ENCODE measurements at regions not wholly inside any gene's neighbourhood (a gene's known extent, or its start where the extent isn't known, plus 50 kb on each side); places are given as distances from the start of the nearest gene placed in this dataset.

- TF ChIP-seq, protein P1, sequence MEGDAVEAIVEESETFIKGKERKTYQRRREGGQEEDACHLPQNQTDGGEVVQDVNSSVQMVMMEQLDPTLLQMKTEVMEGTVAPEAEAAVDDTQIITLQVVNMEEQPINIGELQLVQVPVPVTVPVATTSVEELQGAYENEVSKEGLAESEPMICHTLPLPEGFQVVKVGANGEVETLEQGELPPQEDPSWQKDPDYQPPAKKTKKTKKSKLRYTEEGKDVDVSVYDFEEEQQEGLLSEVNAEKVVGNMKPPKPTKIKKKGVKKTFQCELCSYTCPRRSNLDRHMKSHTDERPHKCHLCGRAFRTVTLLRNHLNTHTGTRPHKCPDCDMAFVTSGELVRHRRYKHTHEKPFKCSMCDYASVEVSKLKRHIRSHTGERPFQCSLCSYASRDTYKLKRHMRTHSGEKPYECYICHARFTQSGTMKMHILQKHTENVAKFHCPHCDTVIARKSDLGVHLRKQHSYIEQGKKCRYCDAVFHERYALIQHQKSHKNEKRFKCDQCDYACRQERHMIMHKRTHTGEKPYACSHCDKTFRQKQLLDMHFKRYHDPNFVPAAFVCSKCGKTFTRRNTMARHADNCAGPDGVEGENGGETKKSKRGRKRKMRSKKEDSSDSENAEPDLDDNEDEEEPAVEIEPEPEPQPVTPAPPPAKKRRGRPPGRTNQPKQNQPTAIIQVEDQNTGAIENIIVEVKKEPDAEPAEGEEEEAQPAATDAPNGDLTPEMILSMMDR (IDR thresholded peaks at IDR 0.05; ENCODE audit: low read depth, low read length, poor library complexity, severe bottlenecking) = no peak
- TF ChIP-seq EZH2phosphoT487 (IDR thresholded peaks at IDR 0.05; ENCODE audit: borderline replicate concordance, low read length) = no peak
These were observed 539.7 kb downstream of the ACTL7B start for GRCh38 chr9:108316066-108316465.
